HCT116 (cell line): ENCODE measurements at regions not wholly inside any gene's neighbourhood (a gene's known extent, or its start where the extent isn't known, plus 50 kb on each side); places are given as distances from the start of the nearest gene placed in this dataset.

ENCODE experiments used
- ATAC-seq: fragments of 200-7000 bp; cut with Tn5 transposase; 2 replicates; pipeline ENCODE4 v1.9.1; 2020; ENCODE audit warnings: mild to moderate bottlenecking, moderate library complexity
- BruUV-seq: library from RNA; stranded (reverse); fragments of 400-500 nt; replicated peaks from 2 replicates; lab custom pipeline; 2021; lab: Mats Ljungman, UMichigan
- CTCF ChIA-PET: fragments of 300-600 bp; sonication (Branson Sonifier 250); formaldehyde crosslinking; loops from one replicate; lab custom pipeline; 2021; ENCODE audit warnings: antibody characterized with exemption; lab: Charles Lee
- POLR2A ChIA-PET: fragments of 300-600, 350-600 bp; sonication (Branson Sonifier 250); formaldehyde crosslinking; loops from one replicate; lab custom pipeline; 2021; ENCODE audit warnings: antibody characterized with exemption; lab: Charles Lee
- RAD21 ChIA-PET, 2 experiments: fragments of 300-600 bp; sonication (Branson Sonifier 250); formaldehyde crosslinking; loops; one replicate each; lab custom pipeline; 2023; ENCODE audit warnings: low total read pairs in 2 of 2; ENCODE audit not compliant: uncharacterized antibody in 2 of 2, unreplicated experiment in 2 of 2, low non-redundant PET in 1 of 2; lab: Charles Lee
- DNase-seq: peaks from one replicate; pipeline ENCODE4 v3.0.0-alpha.2; 2010; ENCODE audit warnings: low read depth, low spot score
- H2AFZ ChIP-seq: fragments of 200-600 bp; shearing (Covaris generic), sonication (generic); 2 replicates; pipeline ENCODE4 v1.6.1; 2017; ENCODE audit warnings: low read depth, mixed run types, mixed read lengths, antibody characterized with exemption, low read length; ENCODE audit not compliant: poor library complexity, severe bottlenecking
- H3K27ac ChIP-seq: 2 replicates; pipeline ENCODE4 v1.5.1; 2012; ENCODE audit warnings: low read depth, low read length
- H3K27me3 ChIP-seq: fragments of 200-600 bp; sonication (generic); 2 replicates; pipeline ENCODE4 v1.6.1; 2016; ENCODE audit warnings: mixed run types, low read length, mixed read lengths; ENCODE audit not compliant: insufficient read depth
- H3K36me3 ChIP-seq, 2 experiments: fragments of 200-500 bp in 1 of 2; fragments of 200-600 bp in 1 of 2; sonication (Bioruptor generic) in 1 of 2; sonication (generic) in 1 of 2; 2 replicates each; pipeline versions ENCODE4 v1.5.1 to v1.6.1; 2014 to 2016; ENCODE audit warnings: low read length in 2 of 2, inconsistent platforms in 1 of 2, mixed read lengths in 1 of 2, mixed run types in 1 of 2; ENCODE audit not compliant: insufficient read depth in 2 of 2, control insufficient read depth in 1 of 2
- H3K4me1 ChIP-seq, 2 experiments: fragments of 200-600 bp in 1 of 2; sonication (generic) in 1 of 2; 2 replicates each; pipeline versions ENCODE4 v1.5.1 to v1.6.1; 2012 to 2017; ENCODE audit warnings: low read length in 2 of 2, inconsistent platforms in 1 of 2, mild to moderate bottlenecking in 1 of 2, mixed read lengths in 1 of 2, mixed run types in 1 of 2, moderate library complexity in 1 of 2; ENCODE audit not compliant: insufficient read depth in 2 of 2, control insufficient read depth in 1 of 2
- H3K4me2 ChIP-seq: fragments of 200-600 bp; sonication (generic); 2 replicates; pipeline ENCODE4 v1.6.1; 2017; ENCODE audit warnings: mixed run types, low read length, mixed read lengths
- H3K4me3 ChIP-seq, 2 experiments: fragments of 200-600 bp in 1 of 2; sonication (generic) in 1 of 2; replicated peaks in 1 of 2; 2 replicates each; pipeline ENCODE4 v1.5.1; 2011 to 2016; ENCODE audit warnings: low read length in 2 of 2, control low read depth in 1 of 2, low read depth in 1 of 2, mild to moderate bottlenecking in 1 of 2, mixed read lengths in 1 of 2, mixed run types in 1 of 2
- H3K79me2 ChIP-seq: fragments of 200-600 bp; sonication (generic); 2 replicates; pipeline ENCODE4 v1.6.1; 2017; ENCODE audit warnings: mild to moderate bottlenecking, mixed run types, low read length, moderate library complexity, mixed read lengths; ENCODE audit not compliant: insufficient read depth
- H3K9ac ChIP-seq: fragments of 200-600 bp; sonication (generic); 2 replicates; pipeline ENCODE4 v1.6.1; 2016; ENCODE audit warnings: low read length, mixed read lengths
- H3K9me2 ChIP-seq: fragments of 200-600 bp; sonication (generic), shearing (Covaris generic); 2 replicates; pipeline ENCODE4 v1.6.1; 2017; ENCODE audit warnings: mixed run types, mild to moderate bottlenecking, moderate library complexity; ENCODE audit not compliant: insufficient read depth
- H3K9me3 ChIP-seq, 2 experiments: fragments of 200-500 bp in 1 of 2; fragments of 200-600 bp in 1 of 2; sonication (Bioruptor generic) in 1 of 2; sonication (generic) in 1 of 2; 2 replicates each; pipeline ENCODE4 v1.6.1; 2014 to 2017; ENCODE audit warnings: low read length in 2 of 2, mixed read lengths in 2 of 2, inconsistent platforms in 1 of 2, low read depth in 1 of 2, mild to moderate bottlenecking in 1 of 2, mixed run types in 1 of 2, moderate library complexity in 1 of 2; ENCODE audit not compliant: control insufficient read depth in 1 of 2, insufficient read depth in 1 of 2
- H4K20me1 ChIP-seq: fragments of 200-600 bp; sonication (generic), shearing (Covaris generic); 2 replicates; pipeline ENCODE4 v1.6.1; 2017; ENCODE audit warnings: mixed run types, mild to moderate bottlenecking, moderate library complexity; ENCODE audit not compliant: insufficient read depth
- ATF3 ChIP-seq: IDR thresholded peaks from 2 replicates; pipeline ENCODE4 v1.6.1; 2012
- CTCF ChIP-seq, 3 experiments: fragments of 200-600 bp in 1 of 3; sonication (generic) in 1 of 3; IDR thresholded peaks in 2 of 3; conservative IDR thresholded peaks in 1 of 3; 2 replicates each; pipeline ENCODE4 v1.5.1; 2012 to 2017; ENCODE audit warnings: low read depth in 2 of 3, low read length in 2 of 3, antibody characterized with exemption in 1 of 3, borderline replicate concordance in 1 of 3, control low read depth in 1 of 3, mild to moderate bottlenecking in 1 of 3, mixed read lengths in 1 of 3, mixed run types in 1 of 3, moderate library complexity in 1 of 3; ENCODE audit not compliant: insufficient read depth in 1 of 3
- EGR1 ChIP-seq: IDR thresholded peaks from 2 replicates; pipeline ENCODE4 v1.6.1; 2012; ENCODE audit warnings: low read depth
- ELF1 ChIP-seq: IDR thresholded peaks from 2 replicates; pipeline ENCODE4 v1.6.1; 2012; ENCODE audit warnings: low read depth, borderline replicate concordance
- EZH2 ChIP-seq: fragments of 200-600 bp; sonication (generic); IDR thresholded peaks from 2 replicates; pipeline ENCODE4 v1.6.1; 2017; ENCODE audit warnings: antibody characterized with exemption, mixed run types
- EZH2phosphoT487 ChIP-seq: fragments of 200-600 bp; IDR thresholded peaks from 2 replicates; pipeline ENCODE4 v1.6.1; 2018; ENCODE audit warnings: antibody characterized with exemption, borderline replicate concordance
- JUND ChIP-seq: IDR thresholded peaks from 2 replicates; pipeline ENCODE4 v1.6.1; 2012
- MAX ChIP-seq: IDR thresholded peaks from 2 replicates; pipeline ENCODE4 v1.6.1; 2012
- POLR2A ChIP-seq: IDR thresholded peaks from 2 replicates; pipeline ENCODE4 v1.7.0; 2011; ENCODE audit warnings: borderline replicate concordance; ENCODE audit not compliant: insufficient read depth, insufficient read length; ENCODE audit errors: extremely low read depth
- POLR2AphosphoS5 ChIP-seq: IDR thresholded peaks from 2 replicates; pipeline ENCODE4 v1.6.1; 2011; ENCODE audit warnings: mild to moderate bottlenecking, low read depth, low read length, moderate library complexity
- RAD21 ChIP-seq: IDR thresholded peaks from 2 replicates; pipeline ENCODE4 v1.6.1; 2012; ENCODE audit warnings: low read depth, mild to moderate bottlenecking
- REST ChIP-seq: IDR thresholded peaks from 2 replicates; pipeline ENCODE4 v1.6.1; 2012; ENCODE audit warnings: low read depth
- SIN3A ChIP-seq: IDR thresholded peaks from 2 replicates; pipeline ENCODE4 v1.6.1; 2012; ENCODE audit warnings: low read depth
- SRF ChIP-seq: IDR thresholded peaks from 2 replicates; pipeline ENCODE4 v1.6.1; 2012; ENCODE audit warnings: low read depth
- TCF7L2 ChIP-seq: IDR thresholded peaks from 2 replicates; pipeline ENCODE4 v1.7.0; 2011; ENCODE audit warnings: borderline replicate concordance, inconsistent platforms; ENCODE audit not compliant: insufficient read depth, insufficient read length; ENCODE audit errors: extremely low read depth
- ZBTB33 ChIP-seq: IDR thresholded peaks from 2 replicates; pipeline ENCODE4 v1.6.1; 2011; ENCODE audit warnings: mild to moderate bottlenecking, low read length, moderate library complexity; ENCODE audit not compliant: insufficient replicate concordance; ENCODE audit errors: extremely low read depth
- ZFX ChIP-seq: fragments of 450-650 bp; IDR thresholded peaks from 2 replicates; pipeline ENCODE4 v1.6.1; 2017
- ZNF274 ChIP-seq: fragments of 200-500 bp; sonication (Bioruptor generic); IDR thresholded peaks from 2 replicates; pipeline ENCODE4 v1.6.1; 2014; ENCODE audit warnings: mild to moderate bottlenecking, low read depth, low read length, inconsistent platforms
- intact Hi-C: fragments of 100-400 bp; cut with micrococcal nuclease; formaldehyde crosslinking; loops from 2 replicates; pipeline ENCODE4 v1.10.0; 2022

- H4K20me1 ChIP-seq, result no peaks in the 10 kb centered on the region
- no peak for ATAC-seq
- H3K9me2 ChIP-seq, result no peaks in the 10 kb centered on the region
- POLR2A ChIA-PET, result no interaction called here
- no peak overlapping the region for H3K4me3 ChIP-seq
- H2AFZ ChIP-seq, result no peak overlapping the region
- no peak overlapping the region for H3K4me2 ChIP-seq
- H3K79me2 ChIP-seq, result no peaks in the 10 kb centered on the region
- RAD21 ChIA-PET, result no interaction called here
- DNase-seq, result no peak
- TF ChIP-seq JUND (no peak), ZBTB33 (no peak), CTCF (IDR thresholded peaks at IDR 0.05 in 2 of 3, conservative IDR thresholded peaks at IDR 0.05 in 1 of 3; ENCODE audit: borderline replicate concordance in 1 of 3, insufficient read depth in 1 of 3, low read depth in 2 of 3, low read length in 2 of 3) (no peak), ZNF274 (no peak), SIN3A (no peak), SRF (no peak), MAX (no peak), POLR2AphosphoS5 (no peak), ELF1 (no peak), POLR2A (no peak), ATF3 (no peak), EZH2 (no peak), RAD21 (no peak), EGR1 (no peak), TCF7L2 (no peak), ZFX (no peak), EZH2phosphoT487 (no peak), REST (no peak)
- TF ChIP-seq, all 23 proteins: peak for 0
- intact Hi-C loops, result no loop called here
- Histone ChIP-seq H3K27me3 (no peaks in the 10 kb centered on the region), H3K4me1 (no peaks in the 10 kb centered on the region), H3K36me3 (no peaks in the 10 kb centered on the region), H3K27ac (no peak overlapping the region), H3K9ac (no peak overlapping the region), H3K9me3 (no peaks in the 10 kb centered on the region)
- CTCF ChIA-PET, result no interaction called here
- no TSS peak for BruUV-seq
Observed at GRCh38 chr9:79220251-79220650, 351.5 kb upstream of the TLE4 start.
